ENCODE measurements at regions not wholly inside any gene's neighbourhood (a gene's known extent, or its start where the extent isn't known, plus 50 kb on each side); places are given as distances from the start of the nearest gene placed in this dataset.

DNA sequence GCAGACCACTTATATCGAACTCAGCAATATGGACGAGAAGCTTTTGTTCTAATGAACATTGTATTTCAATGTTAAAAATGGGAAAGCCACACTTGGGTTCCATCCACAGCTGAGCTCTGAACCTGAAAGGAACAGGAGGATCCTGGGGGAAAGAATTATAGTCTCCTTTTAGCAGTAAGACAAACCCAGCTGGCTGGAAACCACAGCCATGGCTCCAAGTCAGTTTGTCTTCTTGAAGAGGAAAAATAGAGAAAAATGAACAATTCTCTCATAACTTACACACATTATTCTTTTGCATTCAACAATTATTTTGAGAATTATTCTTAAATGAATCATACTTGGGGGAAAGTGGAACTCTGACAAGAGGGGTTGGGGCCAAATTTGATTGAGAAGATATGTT lies 149.2 kb upstream of the VEPH1 start:
- TF ChIP-seq, protein P1, sequence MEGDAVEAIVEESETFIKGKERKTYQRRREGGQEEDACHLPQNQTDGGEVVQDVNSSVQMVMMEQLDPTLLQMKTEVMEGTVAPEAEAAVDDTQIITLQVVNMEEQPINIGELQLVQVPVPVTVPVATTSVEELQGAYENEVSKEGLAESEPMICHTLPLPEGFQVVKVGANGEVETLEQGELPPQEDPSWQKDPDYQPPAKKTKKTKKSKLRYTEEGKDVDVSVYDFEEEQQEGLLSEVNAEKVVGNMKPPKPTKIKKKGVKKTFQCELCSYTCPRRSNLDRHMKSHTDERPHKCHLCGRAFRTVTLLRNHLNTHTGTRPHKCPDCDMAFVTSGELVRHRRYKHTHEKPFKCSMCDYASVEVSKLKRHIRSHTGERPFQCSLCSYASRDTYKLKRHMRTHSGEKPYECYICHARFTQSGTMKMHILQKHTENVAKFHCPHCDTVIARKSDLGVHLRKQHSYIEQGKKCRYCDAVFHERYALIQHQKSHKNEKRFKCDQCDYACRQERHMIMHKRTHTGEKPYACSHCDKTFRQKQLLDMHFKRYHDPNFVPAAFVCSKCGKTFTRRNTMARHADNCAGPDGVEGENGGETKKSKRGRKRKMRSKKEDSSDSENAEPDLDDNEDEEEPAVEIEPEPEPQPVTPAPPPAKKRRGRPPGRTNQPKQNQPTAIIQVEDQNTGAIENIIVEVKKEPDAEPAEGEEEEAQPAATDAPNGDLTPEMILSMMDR (IDR thresholded peaks at IDR 0.05): no peak
- no peak for TF ChIP-seq POLR2A (IDR thresholded peaks at IDR 0.05)

All from testis (tissue), 2 donors.